ENCODE measurements at regions not wholly inside any gene's neighbourhood (a gene's known extent, or its start where the extent isn't known, plus 50 kb on each side); places are given as distances from the start of the nearest gene placed in this dataset.

GRCh38 chr16:5482256-5482655 lies 384.7 kb upstream of the EEF2KMT start:
- TF ChIP-seq, protein P1, sequence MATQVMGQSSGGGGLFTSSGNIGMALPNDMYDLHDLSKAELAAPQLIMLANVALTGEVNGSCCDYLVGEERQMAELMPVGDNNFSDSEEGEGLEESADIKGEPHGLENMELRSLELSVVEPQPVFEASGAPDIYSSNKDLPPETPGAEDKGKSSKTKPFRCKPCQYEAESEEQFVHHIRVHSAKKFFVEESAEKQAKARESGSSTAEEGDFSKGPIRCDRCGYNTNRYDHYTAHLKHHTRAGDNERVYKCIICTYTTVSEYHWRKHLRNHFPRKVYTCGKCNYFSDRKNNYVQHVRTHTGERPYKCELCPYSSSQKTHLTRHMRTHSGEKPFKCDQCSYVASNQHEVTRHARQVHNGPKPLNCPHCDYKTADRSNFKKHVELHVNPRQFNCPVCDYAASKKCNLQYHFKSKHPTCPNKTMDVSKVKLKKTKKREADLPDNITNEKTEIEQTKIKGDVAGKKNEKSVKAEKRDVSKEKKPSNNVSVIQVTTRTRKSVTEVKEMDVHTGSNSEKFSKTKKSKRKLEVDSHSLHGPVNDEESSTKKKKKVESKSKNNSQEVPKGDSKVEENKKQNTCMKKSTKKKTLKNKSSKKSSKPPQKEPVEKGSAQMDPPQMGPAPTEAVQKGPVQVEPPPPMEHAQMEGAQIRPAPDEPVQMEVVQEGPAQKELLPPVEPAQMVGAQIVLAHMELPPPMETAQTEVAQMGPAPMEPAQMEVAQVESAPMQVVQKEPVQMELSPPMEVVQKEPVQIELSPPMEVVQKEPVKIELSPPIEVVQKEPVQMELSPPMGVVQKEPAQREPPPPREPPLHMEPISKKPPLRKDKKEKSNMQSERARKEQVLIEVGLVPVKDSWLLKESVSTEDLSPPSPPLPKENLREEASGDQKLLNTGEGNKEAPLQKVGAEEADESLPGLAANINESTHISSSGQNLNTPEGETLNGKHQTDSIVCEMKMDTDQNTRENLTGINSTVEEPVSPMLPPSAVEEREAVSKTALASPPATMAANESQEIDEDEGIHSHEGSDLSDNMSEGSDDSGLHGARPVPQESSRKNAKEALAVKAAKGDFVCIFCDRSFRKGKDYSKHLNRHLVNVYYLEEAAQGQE (IDR thresholded peaks at IDR 0.05; ENCODE audit: insufficient read depth in 1 of 2, low read depth in 2 of 2, low read length in 2 of 2), result no peak
- TF ChIP-seq SIN3A (IDR thresholded peaks at IDR 0.05; ENCODE audit: borderline replicate concordance, insufficient read depth, low read length) (no peak), FOXP2 (optimal IDR thresholded peaks at IDR 0.05; ENCODE audit: borderline replicate concordance, extremely low read depth, extremely low read length, insufficient read depth) (no peak)

DNA sequence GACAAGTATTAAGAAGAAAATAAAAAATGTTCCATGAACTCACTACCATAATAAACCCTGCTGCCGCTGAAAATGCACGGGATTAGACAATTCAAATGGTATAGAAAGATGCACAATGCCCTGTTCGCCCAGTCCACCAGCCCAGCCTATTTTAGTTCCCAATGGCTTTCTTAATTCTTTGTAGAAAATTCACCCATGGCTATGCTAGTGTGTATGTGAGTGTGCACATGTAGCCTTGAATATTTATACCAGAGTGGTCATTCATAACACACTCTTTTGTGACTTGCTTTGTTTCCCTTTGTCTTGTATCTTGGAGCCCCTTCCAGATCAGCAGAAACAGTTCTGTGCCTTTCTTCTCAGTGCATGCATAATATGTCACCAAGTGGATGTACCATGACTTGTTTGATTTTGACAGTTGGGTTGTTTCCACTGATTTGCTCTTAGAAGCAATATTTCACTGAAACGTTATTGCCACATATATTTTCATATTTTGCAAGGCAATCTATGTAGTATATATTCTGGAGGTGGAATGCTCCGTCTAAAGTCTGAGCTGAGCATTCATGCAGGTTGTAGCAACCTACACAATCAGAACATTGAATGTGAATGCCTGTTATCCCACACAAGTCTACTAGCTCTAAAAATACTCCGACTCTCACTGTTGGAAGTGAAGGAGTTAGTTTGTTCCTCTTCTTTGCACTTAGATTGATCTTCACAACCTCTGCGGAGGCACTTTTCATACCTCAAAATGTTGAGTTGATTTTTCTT lies 383.0 kb upstream of the EEF2KMT start:
- TF ChIP-seq SIN3A (IDR thresholded peaks at IDR 0.05; ENCODE audit: borderline replicate concordance, insufficient read depth, low read length), result no peak

- TF ChIP-seq, protein P1 (IDR thresholded peaks at IDR 0.05; ENCODE audit: insufficient read depth in 1 of 2, low read depth in 2 of 2, low read length in 2 of 2), result no peak
These were observed 382.3 kb upstream of the EEF2KMT start for GRCh38 chr16:5479926-5480325.

GRCh38 chr16:5478036-5478435 lies 380.4 kb upstream of the EEF2KMT start:
- TF ChIP-seq SIN3A (IDR thresholded peaks at IDR 0.05; ENCODE audit: borderline replicate concordance, insufficient read depth, low read length) (no peak), POLR2AphosphoS5 (IDR thresholded peaks at IDR 0.05; ENCODE audit: low read depth, low read length) (no peak), FOXP2 (optimal IDR thresholded peaks at IDR 0.05; ENCODE audit: borderline replicate concordance, extremely low read depth, extremely low read length, insufficient read depth) (no peak), TAF1 (IDR thresholded peaks at IDR 0.05; ENCODE audit: borderline replicate concordance, insufficient read depth, low read length) (no peak)
- TF ChIP-seq, protein P1 (IDR thresholded peaks at IDR 0.05; ENCODE audit: insufficient read depth in 1 of 2, low read depth in 2 of 2, low read length in 2 of 2), result no peak

DNA sequence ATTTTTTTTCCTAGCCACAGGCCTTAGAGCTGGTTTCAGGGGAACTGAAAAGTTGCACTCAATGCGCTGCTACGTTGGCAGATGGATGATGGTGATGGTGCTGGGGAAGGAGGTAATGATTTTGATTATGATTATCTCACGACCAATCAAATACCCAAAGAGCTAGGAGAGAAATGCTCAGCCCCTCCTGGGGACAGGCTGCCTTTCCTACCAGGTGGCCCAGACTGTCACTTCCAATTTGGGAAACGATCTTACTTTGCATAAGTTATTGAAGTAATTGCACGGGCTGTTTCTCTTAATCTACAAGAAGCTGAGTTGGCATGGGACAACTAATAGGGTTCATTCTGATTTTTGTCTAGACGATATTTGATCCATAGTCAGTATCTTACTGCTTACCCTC lies 379.7 kb upstream of the EEF2KMT start:
- no peak for TF ChIP-seq TAF1 (IDR thresholded peaks at IDR 0.05; ENCODE audit: borderline replicate concordance, insufficient read depth, low read length)
- TF ChIP-seq, protein P1 (IDR thresholded peaks at IDR 0.05; ENCODE audit: insufficient read depth in 1 of 2, low read depth in 2 of 2, low read length in 2 of 2), result no peak
- no peak for TF ChIP-seq SIN3A (IDR thresholded peaks at IDR 0.05; ENCODE audit: borderline replicate concordance, insufficient read depth, low read length)
- no peak for TF ChIP-seq POLR2AphosphoS5 (IDR thresholded peaks at IDR 0.05; ENCODE audit: low read depth, low read length)
- no peak for TF ChIP-seq FOXP2 (optimal IDR thresholded peaks at IDR 0.05; ENCODE audit: borderline replicate concordance, extremely low read depth, extremely low read length, insufficient read depth)
